Nephron (organoid): ENCODE measurements at regions not wholly inside any gene's neighbourhood (a gene's known extent, or its start where the extent isn't known, plus 50 kb on each side); places are given as distances from the start of the nearest gene placed in this dataset.

Experiments used
- H3K27ac Mint-ChIP-seq, 3 experiments: 2 replicates each; pipeline ENCODE4 v1.8.0; 2020; ENCODE audit warnings: mixed read lengths in 3 of 3, mild to moderate bottlenecking in 2 of 3, moderate library complexity in 1 of 3
- H3K27me3 Mint-ChIP-seq: 2 replicates; pipeline ENCODE4 v1.8.0; 2021; ENCODE audit warnings: low read depth, mild to moderate bottlenecking, moderate library complexity, mixed read lengths
- H3K36me3 Mint-ChIP-seq: 2 replicates; pipeline ENCODE4 v1.8.0; 2020; ENCODE audit warnings: low read depth, mixed read lengths
- H3K4me1 Mint-ChIP-seq: 2 replicates; pipeline ENCODE4 v1.8.0; 2020; ENCODE audit warnings: mixed read lengths
- H3K4me3 Mint-ChIP-seq, 3 experiments: 2 replicates each; pipeline ENCODE4 v1.8.0; 2020; ENCODE audit warnings: mild to moderate bottlenecking in 3 of 3, mixed read lengths in 3 of 3, moderate library complexity in 2 of 3
- H3K9me3 Mint-ChIP-seq: 2 replicates; pipeline ENCODE4 v1.8.0; 2020; ENCODE audit warnings: mixed read lengths
- TF ChIP-seq, protein P1 (sequence below), 3 experiments: fragments of 200-600 bp; sonication (generic); IDR thresholded peaks; one replicate each; pipeline ENCODE4 v1.5.0; 2021; ENCODE audit warnings: antibody characterized with exemption in 3 of 3; ENCODE audit not compliant: unreplicated experiment in 3 of 3

DNA sequence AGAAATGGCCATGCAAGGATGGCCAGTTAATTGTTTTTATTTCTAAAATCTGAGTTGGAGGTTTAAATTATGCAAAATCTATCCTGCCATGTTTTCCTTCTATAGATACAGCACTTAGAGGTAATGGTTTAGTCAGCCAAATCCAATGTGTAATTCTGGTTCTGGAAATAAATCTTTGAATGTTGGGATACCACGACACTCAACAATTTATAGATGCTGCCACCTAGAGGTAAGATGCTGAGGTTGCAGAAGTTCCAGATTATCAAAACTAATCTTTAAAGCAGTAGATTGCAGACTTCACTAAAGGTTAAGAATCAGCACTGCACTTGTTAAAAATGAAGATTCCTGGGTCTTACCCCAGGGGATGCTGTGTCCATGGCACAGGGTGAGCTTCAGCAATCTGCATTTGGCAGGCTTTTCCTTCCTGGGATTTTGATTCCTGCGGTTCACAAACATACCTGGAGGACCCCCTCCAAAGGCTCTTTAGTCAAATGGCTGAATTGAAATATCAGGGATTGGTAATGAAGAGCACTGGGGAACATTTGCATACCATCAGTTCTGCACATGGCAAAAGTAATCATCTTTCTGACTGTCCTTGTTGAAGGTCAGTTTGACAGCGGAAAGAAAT lies 53.4 kb upstream of the ANO4 start:
- Mint-ChIP-seq H3K27me3 (peaks cover 3% of the 10 kb centered on the region), H3K27ac (no peak overlapping the region), H3K9me3 (peaks cover 5% of the 10 kb centered on the region), H3K4me3 (no peak overlapping the region), H3K4me1 (no peaks in the 10 kb centered on the region), H3K36me3 (no peaks in the 10 kb centered on the region)
- TF ChIP-seq, protein P1, sequence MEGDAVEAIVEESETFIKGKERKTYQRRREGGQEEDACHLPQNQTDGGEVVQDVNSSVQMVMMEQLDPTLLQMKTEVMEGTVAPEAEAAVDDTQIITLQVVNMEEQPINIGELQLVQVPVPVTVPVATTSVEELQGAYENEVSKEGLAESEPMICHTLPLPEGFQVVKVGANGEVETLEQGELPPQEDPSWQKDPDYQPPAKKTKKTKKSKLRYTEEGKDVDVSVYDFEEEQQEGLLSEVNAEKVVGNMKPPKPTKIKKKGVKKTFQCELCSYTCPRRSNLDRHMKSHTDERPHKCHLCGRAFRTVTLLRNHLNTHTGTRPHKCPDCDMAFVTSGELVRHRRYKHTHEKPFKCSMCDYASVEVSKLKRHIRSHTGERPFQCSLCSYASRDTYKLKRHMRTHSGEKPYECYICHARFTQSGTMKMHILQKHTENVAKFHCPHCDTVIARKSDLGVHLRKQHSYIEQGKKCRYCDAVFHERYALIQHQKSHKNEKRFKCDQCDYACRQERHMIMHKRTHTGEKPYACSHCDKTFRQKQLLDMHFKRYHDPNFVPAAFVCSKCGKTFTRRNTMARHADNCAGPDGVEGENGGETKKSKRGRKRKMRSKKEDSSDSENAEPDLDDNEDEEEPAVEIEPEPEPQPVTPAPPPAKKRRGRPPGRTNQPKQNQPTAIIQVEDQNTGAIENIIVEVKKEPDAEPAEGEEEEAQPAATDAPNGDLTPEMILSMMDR (IDR thresholded peaks at IDR 0.05; ENCODE audit: unreplicated experiment in 3 of 3), result peak; percentile 57 to 67 (median 59)

DNA sequence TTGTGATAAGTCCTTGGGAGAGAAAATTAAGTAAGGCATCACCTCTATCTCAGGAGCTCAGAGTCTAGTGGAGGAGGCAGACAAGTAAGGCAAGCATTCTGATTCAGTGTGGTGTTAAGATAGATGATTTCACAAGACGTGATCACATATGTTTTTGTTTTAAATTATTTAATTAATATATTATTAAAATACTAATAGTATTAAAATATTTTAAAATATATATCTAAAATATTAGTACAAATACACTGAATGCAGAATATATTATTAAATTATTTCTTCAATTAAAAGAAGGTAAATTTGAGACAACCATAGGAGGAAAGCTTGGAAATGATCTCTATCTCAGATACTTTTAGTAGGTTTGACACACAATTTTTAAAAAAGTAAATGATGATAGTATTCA lies 51.5 kb upstream of the ANO4 start:
- H3K27me3 Mint-ChIP-seq, result no peaks in the 10 kb centered on the region
- TF ChIP-seq, protein P1 (IDR thresholded peaks at IDR 0.05; ENCODE audit: unreplicated experiment in 3 of 3), result no peak
- no peaks in the 10 kb centered on the region for H3K36me3 Mint-ChIP-seq
- no peak overlapping the region for H3K27ac Mint-ChIP-seq
- peaks cover 7% of the 10 kb centered on the region for H3K9me3 Mint-ChIP-seq
- no peak overlapping the region for H3K4me3 Mint-ChIP-seq
- no peaks in the 10 kb centered on the region for H3K4me1 Mint-ChIP-seq
